ENCODE measurements at regions not wholly inside any gene's neighbourhood (a gene's known extent, or its start where the extent isn't known, plus 50 kb on each side); places are given as distances from the start of the nearest gene placed in this dataset.
"Not testable (repeated sequence)": the region's sequence is repeated elsewhere in the genome, so short reads cannot be mapped to it uniquely, and the experiment has no call there.

DNA sequence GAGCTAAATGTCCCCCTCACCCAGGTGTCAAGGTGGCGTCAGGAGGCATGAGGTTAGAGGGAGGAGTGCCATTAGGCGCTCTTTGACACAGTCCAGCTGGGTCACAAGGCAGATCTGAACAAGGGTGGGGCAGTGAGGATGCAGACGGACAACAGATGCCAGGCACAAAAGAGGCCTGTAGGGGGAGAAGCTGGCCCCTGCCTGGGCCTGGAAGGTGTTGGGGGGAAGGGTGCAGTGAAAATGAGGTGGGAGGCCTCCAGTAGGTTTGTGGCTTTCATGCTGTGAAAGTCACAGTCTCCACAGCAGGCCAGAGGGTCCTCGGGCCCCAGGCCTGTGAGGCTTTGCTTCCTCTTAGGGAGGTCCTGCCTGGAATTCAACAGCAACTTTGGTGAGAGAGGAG lies 85.0 kb upstream of the PLET1 start:
- no peak for DNase-seq
- Histone ChIP-seq H3K27ac (no peak overlapping the region), H3K4me3 (no peak overlapping the region), H3K36me3 (no peaks in the 10 kb centered on the region), H3K4me1 (no peaks in the 10 kb centered on the region), H3K27me3 (ENCODE audit: low read depth) (no peaks in the 10 kb centered on the region), H3K9me3 (no peaks in the 10 kb centered on the region)
- ATAC-seq = no peak
- intact Hi-C loops (cut with DNase I) = no loop called here
- TF ChIP-seq, protein P1, sequence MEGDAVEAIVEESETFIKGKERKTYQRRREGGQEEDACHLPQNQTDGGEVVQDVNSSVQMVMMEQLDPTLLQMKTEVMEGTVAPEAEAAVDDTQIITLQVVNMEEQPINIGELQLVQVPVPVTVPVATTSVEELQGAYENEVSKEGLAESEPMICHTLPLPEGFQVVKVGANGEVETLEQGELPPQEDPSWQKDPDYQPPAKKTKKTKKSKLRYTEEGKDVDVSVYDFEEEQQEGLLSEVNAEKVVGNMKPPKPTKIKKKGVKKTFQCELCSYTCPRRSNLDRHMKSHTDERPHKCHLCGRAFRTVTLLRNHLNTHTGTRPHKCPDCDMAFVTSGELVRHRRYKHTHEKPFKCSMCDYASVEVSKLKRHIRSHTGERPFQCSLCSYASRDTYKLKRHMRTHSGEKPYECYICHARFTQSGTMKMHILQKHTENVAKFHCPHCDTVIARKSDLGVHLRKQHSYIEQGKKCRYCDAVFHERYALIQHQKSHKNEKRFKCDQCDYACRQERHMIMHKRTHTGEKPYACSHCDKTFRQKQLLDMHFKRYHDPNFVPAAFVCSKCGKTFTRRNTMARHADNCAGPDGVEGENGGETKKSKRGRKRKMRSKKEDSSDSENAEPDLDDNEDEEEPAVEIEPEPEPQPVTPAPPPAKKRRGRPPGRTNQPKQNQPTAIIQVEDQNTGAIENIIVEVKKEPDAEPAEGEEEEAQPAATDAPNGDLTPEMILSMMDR (IDR thresholded peaks at IDR 0.05) = no peak

DNA sequence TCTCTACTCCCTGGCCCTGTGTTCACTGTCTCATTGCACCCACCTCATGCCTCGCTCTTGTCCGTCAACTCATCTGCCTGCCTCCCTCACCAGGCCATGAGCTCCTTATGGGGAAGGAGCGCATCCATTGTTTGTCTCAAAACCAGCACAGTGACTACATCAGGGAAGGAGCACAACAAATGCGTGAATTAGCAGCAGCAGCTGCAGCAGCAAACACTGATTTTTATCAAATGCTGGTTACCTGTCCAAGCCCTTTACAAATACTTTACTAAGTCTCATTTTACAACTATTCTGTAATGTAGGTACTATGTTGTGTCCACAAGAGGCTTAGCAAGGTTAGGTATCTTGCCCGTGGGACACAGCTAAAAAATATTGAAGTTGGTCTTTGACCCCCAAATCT lies 85.9 kb upstream of the PLET1 start:
- intact Hi-C loops (cut with DNase I) = no loop called here
- no peak overlapping the region for H3K4me3 ChIP-seq
- no peak overlapping the region for H3K27ac ChIP-seq
- no peaks in the 10 kb centered on the region for H3K4me1 ChIP-seq
- H3K9me3 ChIP-seq = no peaks in the 10 kb centered on the region
- ATAC-seq = no peak
- H3K27me3 ChIP-seq (ENCODE audit: low read depth) = no peaks in the 10 kb centered on the region
- H3K36me3 ChIP-seq = no peaks in the 10 kb centered on the region
- TF ChIP-seq, protein P1 (IDR thresholded peaks at IDR 0.05) = no peak
- DNase-seq = no peak

- H3K4me1 ChIP-seq = no peaks in the 10 kb centered on the region
- H3K9me3 ChIP-seq = no peaks in the 10 kb centered on the region
- TF ChIP-seq, protein P1 (IDR thresholded peaks at IDR 0.05) = no peak
- H3K4me3 ChIP-seq = no peak overlapping the region
- ATAC-seq (no peak), DNase-seq (no peak)
- H3K36me3 ChIP-seq = no peaks in the 10 kb centered on the region
- H3K27me3 ChIP-seq (ENCODE audit: low read depth) = no peaks in the 10 kb centered on the region
- H3K27ac ChIP-seq = no peak overlapping the region
- intact Hi-C loops (cut with DNase I) = no loop called here
Observed at GRCh38 chr11:112348480-112349029, 87.9 kb upstream of the PLET1 start.

GRCh38 chr11:112351423-112351822 lies 90.8 kb upstream of the PLET1 start:
- H3K27ac ChIP-seq; H3K36me3 ChIP-seq; H3K4me3 ChIP-seq; H3K27me3 ChIP-seq (ENCODE audit: low read depth); DNase-seq; ATAC-seq; H3K4me1 ChIP-seq; intact Hi-C loops (cut with DNase I); H3K9me3 ChIP-seq: not testable (repeated sequence)

- Histone ChIP-seq H3K27ac (no peak overlapping the region), H3K4me3 (no peak overlapping the region), H3K36me3 (no peaks in the 10 kb centered on the region), H3K9me3 (no peaks in the 10 kb centered on the region), H3K4me1 (peaks cover 4% of the 10 kb centered on the region), H3K27me3 (ENCODE audit: low read depth) (no peaks in the 10 kb centered on the region)
- DNase-seq (no peak), ATAC-seq (no peak)
- TF ChIP-seq, protein P1 (IDR thresholded peaks at IDR 0.05) = no peak
- intact Hi-C loops (cut with DNase I) = no loop called here
Observed at GRCh38 chr11:112352907-112353306, 92.2 kb upstream of the PLET1 start.

DNA sequence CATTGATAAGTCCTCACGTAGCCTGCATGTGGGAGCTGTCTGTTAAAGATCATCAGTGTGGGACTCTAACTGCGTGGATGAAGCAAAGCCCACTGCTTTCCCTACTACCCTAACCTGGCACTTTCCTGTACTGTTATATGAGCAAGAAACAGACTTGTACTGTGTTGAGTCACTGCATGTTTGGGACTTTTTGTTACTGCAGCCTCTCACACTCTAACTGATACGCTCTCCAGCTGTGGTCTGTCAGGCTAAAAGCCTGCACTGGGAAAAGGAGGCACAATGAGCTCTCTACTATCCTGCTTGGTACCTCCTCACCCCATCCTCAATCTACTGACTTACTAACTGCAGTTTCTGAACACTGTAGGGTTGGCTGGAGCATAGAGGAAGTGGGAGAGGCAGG lies 93.7 kb upstream of the PLET1 start:
- intact Hi-C loops (cut with DNase I) = no loop called here
- TF ChIP-seq, protein P1 (IDR thresholded peaks at IDR 0.05) = no peak
- Histone ChIP-seq H3K9me3 (no peaks in the 10 kb centered on the region), H3K36me3 (no peaks in the 10 kb centered on the region), H3K27ac (no peak overlapping the region), H3K4me1 (peaks cover 4% of the 10 kb centered on the region), H3K4me3 (no peak overlapping the region), H3K27me3 (ENCODE audit: low read depth) (no peaks in the 10 kb centered on the region)
- ATAC-seq (no peak), DNase-seq (no peak)

Data from lower lobe of right lung (tissue), 2 donors.